MM.1S (cell line): ENCODE measurements at regions not wholly inside any gene's neighbourhood (a gene's known extent, or its start where the extent isn't known, plus 50 kb on each side); places are given as distances from the start of the nearest gene placed in this dataset.

Experiments used
- EZH2 ChIP-seq: fragments of 300-600 bp; sonication (generic); optimal IDR thresholded peaks from 2 replicates; pipeline ENCODE3; 2017; ENCODE audit warnings: low read depth, mild to moderate bottlenecking, antibody characterized with exemption, low read length, mixed read lengths
- TF ChIP-seq, protein P1 (sequence below): fragments of 300-600 bp; sonication (generic); IDR thresholded peaks from 2 replicates; pipeline ENCODE4 v1.5.1; 2016; ENCODE audit warnings: antibody characterized with exemption, low read length, mixed read lengths

DNA sequence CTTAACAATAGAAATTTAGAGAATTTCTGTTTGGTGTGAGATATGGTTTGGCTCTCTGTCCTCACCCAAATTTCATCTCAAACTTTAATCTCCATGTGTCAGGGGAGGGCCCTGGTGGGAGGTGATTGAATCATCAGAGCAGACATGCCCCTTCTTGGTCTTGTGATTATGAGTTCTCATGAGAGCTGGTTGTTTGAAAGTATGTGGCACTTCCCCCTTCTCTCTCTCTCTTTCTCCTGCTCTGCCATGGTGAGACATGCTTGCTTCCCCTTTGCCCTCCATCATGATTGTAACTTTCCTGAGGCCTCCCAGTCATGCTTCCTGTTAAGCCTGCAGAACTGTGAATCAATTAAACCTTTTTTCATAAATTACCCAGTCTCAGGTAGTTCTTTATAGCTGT, 524.7 kb upstream of the ACVR2A start:
- TF ChIP-seq, protein P1, sequence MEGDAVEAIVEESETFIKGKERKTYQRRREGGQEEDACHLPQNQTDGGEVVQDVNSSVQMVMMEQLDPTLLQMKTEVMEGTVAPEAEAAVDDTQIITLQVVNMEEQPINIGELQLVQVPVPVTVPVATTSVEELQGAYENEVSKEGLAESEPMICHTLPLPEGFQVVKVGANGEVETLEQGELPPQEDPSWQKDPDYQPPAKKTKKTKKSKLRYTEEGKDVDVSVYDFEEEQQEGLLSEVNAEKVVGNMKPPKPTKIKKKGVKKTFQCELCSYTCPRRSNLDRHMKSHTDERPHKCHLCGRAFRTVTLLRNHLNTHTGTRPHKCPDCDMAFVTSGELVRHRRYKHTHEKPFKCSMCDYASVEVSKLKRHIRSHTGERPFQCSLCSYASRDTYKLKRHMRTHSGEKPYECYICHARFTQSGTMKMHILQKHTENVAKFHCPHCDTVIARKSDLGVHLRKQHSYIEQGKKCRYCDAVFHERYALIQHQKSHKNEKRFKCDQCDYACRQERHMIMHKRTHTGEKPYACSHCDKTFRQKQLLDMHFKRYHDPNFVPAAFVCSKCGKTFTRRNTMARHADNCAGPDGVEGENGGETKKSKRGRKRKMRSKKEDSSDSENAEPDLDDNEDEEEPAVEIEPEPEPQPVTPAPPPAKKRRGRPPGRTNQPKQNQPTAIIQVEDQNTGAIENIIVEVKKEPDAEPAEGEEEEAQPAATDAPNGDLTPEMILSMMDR = no peak
- no peak for TF ChIP-seq EZH2
